NB4 (cell line): ENCODE measurements at regions not wholly inside any gene's neighbourhood (a gene's known extent, or its start where the extent isn't known, plus 50 kb on each side); places are given as distances from the start of the nearest gene placed in this dataset.

Experiments used
- DNase-seq: peaks from one replicate; pipeline ENCODE4 v3.0.0; 2010; ENCODE audit warnings: low read depth
- H3K4me3 ChIP-seq: one replicate; pipeline ENCODE4 v1.5.1; 2011; ENCODE audit warnings: mild to moderate bottlenecking, low read depth, low read length, moderate library complexity
- MYC ChIP-seq: IDR thresholded peaks from 2 replicates; pipeline ENCODE4 v1.6.1; 2011; ENCODE audit warnings: low read depth, low read length
- POLR2A ChIP-seq: IDR thresholded peaks from 2 replicates; pipeline ENCODE4 v1.6.1; 2011; ENCODE audit warnings: mild to moderate bottlenecking; ENCODE audit not compliant: insufficient read length; ENCODE audit errors: extremely low read depth
- TF ChIP-seq, protein P1 (sequence below): IDR thresholded peaks from one replicate; pipeline ENCODE4 v1.5.1; 2012; ENCODE audit warnings: low read depth, low read length
- TF ChIP-seq, protein P2 (sequence below): IDR thresholded peaks from 2 replicates; pipeline ENCODE4 v1.6.1; 2011; ENCODE audit warnings: low read depth, low read length

GRCh38 chr5:107184066-107184465 is 486.7 kb downstream of the EFNA5 start:
- DNase-seq, result no peak
- no peak for TF ChIP-seq MYC
- TF ChIP-seq, protein P1, sequence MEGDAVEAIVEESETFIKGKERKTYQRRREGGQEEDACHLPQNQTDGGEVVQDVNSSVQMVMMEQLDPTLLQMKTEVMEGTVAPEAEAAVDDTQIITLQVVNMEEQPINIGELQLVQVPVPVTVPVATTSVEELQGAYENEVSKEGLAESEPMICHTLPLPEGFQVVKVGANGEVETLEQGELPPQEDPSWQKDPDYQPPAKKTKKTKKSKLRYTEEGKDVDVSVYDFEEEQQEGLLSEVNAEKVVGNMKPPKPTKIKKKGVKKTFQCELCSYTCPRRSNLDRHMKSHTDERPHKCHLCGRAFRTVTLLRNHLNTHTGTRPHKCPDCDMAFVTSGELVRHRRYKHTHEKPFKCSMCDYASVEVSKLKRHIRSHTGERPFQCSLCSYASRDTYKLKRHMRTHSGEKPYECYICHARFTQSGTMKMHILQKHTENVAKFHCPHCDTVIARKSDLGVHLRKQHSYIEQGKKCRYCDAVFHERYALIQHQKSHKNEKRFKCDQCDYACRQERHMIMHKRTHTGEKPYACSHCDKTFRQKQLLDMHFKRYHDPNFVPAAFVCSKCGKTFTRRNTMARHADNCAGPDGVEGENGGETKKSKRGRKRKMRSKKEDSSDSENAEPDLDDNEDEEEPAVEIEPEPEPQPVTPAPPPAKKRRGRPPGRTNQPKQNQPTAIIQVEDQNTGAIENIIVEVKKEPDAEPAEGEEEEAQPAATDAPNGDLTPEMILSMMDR, result no peak
- TF ChIP-seq, protein P2, sequence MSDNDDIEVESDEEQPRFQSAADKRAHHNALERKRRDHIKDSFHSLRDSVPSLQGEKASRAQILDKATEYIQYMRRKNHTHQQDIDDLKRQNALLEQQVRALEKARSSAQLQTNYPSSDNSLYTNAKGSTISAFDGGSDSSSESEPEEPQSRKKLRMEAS, result no peak
- TF ChIP-seq POLR2A, result no peak
- no peak overlapping the region for H3K4me3 ChIP-seq

DNA sequence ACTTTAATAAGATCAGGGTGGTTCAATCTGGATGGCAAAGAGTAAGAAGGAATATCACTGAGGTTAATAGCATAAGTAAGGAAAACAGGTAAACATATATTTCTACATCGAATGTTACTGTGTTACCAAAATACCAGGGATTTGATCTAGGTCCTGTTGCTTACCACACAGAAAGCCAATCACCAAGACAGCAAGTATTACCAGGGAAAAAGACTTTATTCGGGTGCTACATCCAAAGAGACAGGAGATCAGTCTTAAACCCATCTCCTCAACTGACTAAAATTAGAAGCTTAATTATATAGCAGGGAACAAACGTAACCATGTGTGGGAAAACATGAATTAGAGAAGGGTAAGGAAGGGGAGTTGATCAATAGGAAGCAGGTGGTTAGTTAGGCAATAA is 500.1 kb downstream of the EFNA5 start:
- no peak for DNase-seq
- no peak overlapping the region for H3K4me3 ChIP-seq
- no peak for TF ChIP-seq POLR2A
- TF ChIP-seq, protein P1, result no peak
- TF ChIP-seq, protein P2, result no peak
- no peak for TF ChIP-seq MYC

- TF ChIP-seq MYC (no peak), POLR2A (no peak)
- TF ChIP-seq, protein P2, result no peak
- TF ChIP-seq, protein P1, result no peak
- no peak for DNase-seq
- H3K4me3 ChIP-seq, result no peak overlapping the region
These were observed 500.9 kb downstream of the EFNA5 start for GRCh38 chr5:107169867-107170266.

DNA sequence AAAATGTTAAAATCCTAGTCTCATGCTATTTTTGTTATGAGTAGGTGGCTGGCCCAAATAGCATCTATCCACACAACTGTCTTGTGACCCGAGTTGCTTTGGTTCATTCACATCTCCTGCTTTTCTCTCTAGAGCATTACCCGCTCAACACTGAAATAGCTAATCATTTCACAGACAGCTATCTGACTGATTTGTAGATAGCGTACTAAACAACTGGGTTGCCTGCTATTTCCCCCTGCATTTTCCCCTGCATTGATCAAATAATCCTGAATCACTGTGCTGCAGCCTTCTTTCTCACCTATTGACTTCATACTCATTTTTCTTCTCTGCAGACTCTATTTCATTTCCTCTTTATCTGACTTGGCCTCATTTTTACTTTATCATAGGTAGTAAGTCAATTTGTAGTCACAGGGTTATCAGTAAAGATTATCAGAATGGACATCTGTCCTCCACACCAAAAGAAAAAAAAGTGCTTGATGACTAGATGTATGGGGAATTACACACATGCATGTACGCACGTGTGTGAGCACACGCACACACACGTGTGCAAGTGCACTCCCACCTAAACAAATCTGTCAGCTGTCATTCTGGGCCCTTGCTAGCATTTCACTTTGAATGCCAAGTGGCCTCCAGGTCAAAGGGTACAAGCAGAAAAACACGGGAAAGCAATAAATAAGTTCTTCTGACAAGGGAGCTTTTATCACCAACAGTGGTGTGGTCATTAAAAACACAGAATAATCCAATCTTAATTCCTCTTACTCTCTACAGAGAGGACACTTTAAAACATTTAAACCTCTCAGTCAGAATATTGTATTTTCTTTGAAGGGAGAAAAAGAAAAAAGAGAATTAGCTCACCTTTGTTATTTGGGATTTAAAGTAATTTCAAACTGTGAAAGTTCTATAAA is 501.6 kb downstream of the EFNA5 start:
- no peak overlapping the region for H3K4me3 ChIP-seq
- no peak for DNase-seq
- TF ChIP-seq, protein P2, result no peak
- TF ChIP-seq MYC (no peak), POLR2A (no peak)
- TF ChIP-seq, protein P1, result no peak

GRCh38 chr5:107168086-107168485 is 502.7 kb downstream of the EFNA5 start:
- H3K4me3 ChIP-seq, result no peak overlapping the region
- DNase-seq, result no peak
- TF ChIP-seq POLR2A, result no peak
- TF ChIP-seq, protein P1, result no peak
- TF ChIP-seq, protein P2, result no peak
- TF ChIP-seq MYC, result no peak
